Neural cell (in vitro differentiated cells): ENCODE measurements at regions not wholly inside any gene's neighbourhood (a gene's known extent, or its start where the extent isn't known, plus 50 kb on each side); places are given as distances from the start of the nearest gene placed in this dataset.
A peak's percentile ranks its signal among the peaks of the same experiment; 100 is the strongest.

Experiments
- RAD21 ChIP-seq: fragments of 450-650 bp; conservative IDR thresholded peaks from 2 replicates; pipeline ENCODE4 v1.6.1; 2014; ENCODE audit warnings: antibody characterized with exemption, mild to moderate bottlenecking, moderate library complexity
- TF ChIP-seq, protein P1 (sequence below): fragments of 450-650 bp; IDR thresholded peaks from 2 replicates; pipeline ENCODE4 v1.5.1; 2014; ENCODE audit warnings: antibody characterized with exemption, mild to moderate bottlenecking, moderate library complexity; ENCODE audit not compliant: poor library complexity, severe bottlenecking

DNA sequence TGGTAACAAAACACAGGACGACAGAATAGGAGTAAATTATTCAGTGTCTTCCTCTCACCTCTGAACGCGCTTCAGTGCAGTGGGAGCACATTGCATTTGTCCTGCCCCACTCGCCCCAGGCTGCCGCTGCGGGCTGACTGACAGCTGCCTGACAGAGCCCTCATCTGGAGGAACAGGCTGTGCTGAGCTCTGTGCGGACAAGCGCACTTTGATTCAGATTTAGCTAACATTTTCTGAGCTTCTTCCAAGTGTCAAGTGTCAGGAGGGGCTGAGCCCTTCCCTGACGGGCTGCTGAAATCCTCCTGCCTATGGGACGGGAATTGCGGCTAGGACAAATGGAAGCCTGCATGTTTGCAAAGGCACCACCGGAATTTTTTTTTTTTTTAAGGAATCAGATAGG is 383.0 kb upstream of the CDH4 start:
- TF ChIP-seq, protein P1, sequence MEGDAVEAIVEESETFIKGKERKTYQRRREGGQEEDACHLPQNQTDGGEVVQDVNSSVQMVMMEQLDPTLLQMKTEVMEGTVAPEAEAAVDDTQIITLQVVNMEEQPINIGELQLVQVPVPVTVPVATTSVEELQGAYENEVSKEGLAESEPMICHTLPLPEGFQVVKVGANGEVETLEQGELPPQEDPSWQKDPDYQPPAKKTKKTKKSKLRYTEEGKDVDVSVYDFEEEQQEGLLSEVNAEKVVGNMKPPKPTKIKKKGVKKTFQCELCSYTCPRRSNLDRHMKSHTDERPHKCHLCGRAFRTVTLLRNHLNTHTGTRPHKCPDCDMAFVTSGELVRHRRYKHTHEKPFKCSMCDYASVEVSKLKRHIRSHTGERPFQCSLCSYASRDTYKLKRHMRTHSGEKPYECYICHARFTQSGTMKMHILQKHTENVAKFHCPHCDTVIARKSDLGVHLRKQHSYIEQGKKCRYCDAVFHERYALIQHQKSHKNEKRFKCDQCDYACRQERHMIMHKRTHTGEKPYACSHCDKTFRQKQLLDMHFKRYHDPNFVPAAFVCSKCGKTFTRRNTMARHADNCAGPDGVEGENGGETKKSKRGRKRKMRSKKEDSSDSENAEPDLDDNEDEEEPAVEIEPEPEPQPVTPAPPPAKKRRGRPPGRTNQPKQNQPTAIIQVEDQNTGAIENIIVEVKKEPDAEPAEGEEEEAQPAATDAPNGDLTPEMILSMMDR, result no peak
- peak; percentile 14 for TF ChIP-seq RAD21
